NCI-H1694 treated with DMSO at 0.1 percent for 48 hours (cell line): ENCODE measurements at regions not wholly inside any gene's neighbourhood (a gene's known extent, or its start where the extent isn't known, plus 50 kb on each side); places are given as distances from the start of the nearest gene placed in this dataset.

ENCODE experiments used
- DNase-seq: peaks from one replicate; lab custom pipeline; 2025; lab: John Stamatoyannopoulos, UW

DNA sequence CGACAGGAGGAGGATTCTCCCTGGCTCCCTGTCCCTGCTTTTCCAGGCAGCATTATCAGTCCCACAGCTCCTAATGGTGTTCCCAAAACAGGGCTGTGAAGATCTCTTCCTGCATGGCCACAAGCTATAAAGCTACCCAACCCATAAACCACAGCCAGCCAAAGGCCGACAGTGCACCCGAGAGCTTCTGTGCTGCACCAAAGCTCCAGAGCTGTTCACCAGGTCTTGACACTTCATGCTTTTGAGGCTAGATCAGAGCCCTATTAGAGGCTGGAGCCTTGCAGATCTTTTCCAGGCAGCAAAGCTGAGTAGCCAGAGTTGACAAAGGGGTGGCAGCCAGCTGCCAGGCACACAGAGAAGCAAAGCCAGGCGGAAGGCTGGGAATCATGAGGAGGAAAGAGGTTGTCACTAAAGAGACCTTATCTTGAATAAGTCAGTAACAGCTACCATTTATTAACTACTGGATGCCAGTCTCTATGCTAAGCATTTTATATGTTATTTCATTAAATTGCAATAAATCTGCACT is 180.4 kb downstream of the KATNAL1 start:
- DNase-seq = no peak

- no peak for DNase-seq
These were observed 181.8 kb downstream of the KATNAL1 start for GRCh38 chr13:30125422-30126073.

GRCh38 chr13:30124131-30124768 is 183.1 kb downstream of the KATNAL1 start:
- no peak for DNase-seq

DNA sequence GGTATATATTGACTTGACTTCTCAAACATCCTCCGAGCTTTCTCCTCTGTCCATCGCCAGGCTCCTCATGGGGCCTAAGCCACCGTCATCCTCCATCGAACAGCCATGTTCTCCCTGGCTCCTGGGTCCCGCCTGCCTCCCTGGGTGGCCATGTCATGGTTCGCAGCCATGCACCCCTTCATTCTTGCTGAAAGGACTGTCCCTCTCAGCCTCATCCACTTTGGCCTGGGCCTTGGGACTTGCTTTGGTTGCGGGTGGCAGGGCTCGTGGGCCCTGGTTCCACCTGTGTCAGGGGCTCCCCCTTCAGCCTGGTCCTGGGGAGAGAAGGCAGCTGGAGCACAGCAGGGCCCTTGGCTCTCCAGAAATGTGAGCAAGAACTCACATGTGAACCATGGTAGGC is 183.8 kb downstream of the KATNAL1 start:
- DNase-seq = no peak

- no peak for DNase-seq
These were observed 185.7 kb downstream of the KATNAL1 start for GRCh38 chr13:30121666-30122065.

- DNase-seq = no peak
These were observed 186.1 kb downstream of the KATNAL1 start for GRCh38 chr13:30121244-30121643.

DNA sequence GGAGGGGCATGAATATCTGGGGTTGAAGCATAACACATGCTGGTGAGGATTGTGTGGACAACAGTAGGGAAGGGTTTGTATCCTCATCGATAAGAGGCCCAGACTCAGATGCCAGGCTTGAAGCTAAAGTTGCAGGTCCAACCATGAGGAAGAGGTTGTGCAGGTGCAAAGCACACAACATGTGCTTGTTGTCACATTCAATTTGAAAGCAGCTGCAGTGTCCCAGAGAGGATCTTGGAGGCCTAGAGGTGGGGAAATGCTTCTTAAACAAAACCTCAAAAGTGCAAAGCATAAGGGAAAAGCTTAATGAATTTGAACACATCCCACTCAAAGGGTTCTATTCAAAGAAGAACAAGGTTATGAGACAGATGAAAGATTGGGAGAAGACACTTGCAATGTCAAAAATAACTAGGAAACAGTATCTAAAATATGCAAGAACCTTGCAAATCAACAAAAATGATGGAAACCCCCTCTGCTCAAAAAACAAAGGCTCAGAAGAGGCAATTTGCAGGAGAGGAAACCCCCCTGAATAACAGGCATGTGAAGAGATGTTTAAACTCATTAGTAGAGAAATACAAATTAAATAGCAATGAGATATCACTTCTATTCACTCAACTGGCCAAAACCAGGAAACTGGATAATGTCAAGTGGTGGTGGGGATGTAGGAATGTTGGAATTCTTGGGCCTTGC is 187.1 kb downstream of the KATNAL1 start:
- no peak for DNase-seq

DNA sequence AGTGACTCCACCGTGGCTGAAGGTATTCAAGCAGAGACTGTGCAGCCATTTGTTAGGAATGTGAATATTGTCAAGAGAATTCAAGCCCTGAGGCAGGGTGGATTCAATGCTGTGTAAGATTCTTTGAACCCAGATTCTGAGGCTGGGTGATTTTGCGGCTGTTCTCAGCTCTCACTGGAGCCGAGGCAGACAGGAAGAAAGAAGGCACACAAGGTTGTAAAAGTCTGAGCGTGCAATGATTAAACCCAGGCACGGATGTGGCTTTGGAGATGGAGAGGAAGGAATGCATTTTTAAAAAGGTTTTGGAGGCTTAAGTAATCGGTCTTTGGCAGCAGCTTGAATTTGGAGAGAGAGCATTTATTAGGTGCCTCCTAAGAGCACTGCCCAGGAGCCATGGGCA is 187.9 kb downstream of the KATNAL1 start:
- DNase-seq = no peak

- no peak for DNase-seq
These were observed 191.0 kb downstream of the KATNAL1 start for GRCh38 chr13:30116379-30116778.

- DNase-seq = no peak
These were observed 192.1 kb downstream of the KATNAL1 start for GRCh38 chr13:30115257-30115600.

GRCh38 chr13:30114571-30115256 is 192.6 kb downstream of the KATNAL1 start:
- peak; percentile 62 for DNase-seq

DNA sequence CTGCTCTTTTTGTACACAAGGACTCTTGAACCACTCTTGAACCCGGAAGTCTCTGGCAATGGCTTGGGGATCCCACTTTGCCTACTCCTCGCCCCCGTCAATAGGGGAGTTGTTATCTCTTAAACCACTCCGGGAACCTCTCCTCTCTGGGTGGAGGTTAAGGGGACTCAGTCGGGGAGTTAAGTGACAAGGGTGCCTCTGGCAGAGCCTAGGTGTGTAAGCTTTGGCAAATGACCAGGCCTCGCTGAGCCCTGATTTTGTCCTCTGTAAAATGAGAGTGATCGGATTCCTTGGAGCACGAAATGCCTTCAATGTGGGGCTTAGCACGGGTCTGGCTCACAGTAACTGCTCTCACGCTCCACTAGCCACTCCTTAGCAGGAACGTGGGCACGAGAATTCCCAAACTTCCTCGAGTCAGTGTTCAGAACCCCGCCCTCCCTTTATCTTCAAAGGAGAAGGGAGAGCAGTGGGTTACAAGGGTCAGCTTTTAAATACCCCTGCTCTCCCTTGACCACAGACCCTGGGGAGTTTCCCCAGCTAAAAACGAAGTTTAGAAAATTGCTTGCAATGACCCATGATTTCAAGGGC is 193.3 kb downstream of the KATNAL1 start:
- no peak for DNase-seq

- no peak for DNase-seq
These were observed 193.8 kb downstream of the KATNAL1 start for GRCh38 chr13:30113551-30113950.

- peak; percentile 76 for DNase-seq
These were observed 194.5 kb downstream of the KATNAL1 start for GRCh38 chr13:30112602-30113435.

DNA sequence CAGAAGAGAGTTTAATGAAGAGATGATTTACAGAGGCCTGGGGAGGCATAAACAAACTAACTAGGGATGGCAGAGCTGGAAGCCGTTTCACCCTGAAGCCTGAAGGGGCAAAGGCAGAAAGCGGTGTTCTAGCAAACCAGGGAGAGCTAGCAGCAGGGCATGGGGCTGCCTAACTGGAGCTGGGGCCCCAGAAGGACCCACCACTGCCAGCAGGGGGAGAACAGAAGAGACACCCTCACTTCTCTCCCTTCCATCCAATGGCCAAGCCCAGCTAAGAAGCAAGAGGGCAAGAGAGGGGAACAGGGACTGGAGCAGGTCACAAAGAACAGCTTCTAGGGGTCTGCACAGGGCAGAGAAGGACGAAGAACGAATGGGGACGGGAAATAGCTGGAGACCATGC is 195.5 kb downstream of the KATNAL1 start:
- no peak for DNase-seq

DNA sequence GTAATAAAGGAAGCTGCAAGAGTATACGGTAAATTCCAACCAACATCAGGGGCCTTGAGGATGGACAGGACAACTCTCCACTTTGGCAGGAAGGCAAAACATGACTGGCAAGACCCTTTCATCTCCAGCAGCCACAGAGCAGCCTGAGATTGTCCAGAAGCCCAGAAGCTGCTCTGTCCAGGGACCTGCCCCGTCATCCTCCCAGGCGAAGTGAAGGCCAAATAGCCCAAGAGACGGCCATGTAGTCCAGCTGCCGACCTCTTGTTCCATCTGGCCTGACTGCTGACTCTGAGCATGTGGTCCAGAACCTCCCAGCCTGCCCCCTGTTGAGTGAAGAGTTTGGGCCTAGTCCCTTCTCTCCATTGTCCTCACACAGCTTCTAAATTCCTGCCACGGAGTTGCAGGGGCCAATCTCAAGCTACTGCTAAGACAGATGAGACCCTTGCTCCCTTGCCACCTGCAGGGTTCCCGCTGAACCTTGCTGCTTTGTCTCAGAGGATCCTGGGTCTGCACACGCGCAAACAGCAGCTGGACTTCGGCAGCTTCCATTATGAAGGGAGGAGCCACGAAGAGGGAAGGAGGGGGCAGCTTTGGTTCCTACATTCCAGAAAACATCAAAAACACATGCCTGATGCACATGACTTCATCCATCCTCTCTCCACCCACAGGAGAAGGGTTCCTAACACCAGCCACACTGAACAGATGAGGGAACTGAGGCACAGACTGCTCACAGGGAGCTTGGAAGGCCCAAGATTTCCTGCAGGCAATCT is 196.9 kb downstream of the KATNAL1 start:
- DNase-seq = no peak

DNA sequence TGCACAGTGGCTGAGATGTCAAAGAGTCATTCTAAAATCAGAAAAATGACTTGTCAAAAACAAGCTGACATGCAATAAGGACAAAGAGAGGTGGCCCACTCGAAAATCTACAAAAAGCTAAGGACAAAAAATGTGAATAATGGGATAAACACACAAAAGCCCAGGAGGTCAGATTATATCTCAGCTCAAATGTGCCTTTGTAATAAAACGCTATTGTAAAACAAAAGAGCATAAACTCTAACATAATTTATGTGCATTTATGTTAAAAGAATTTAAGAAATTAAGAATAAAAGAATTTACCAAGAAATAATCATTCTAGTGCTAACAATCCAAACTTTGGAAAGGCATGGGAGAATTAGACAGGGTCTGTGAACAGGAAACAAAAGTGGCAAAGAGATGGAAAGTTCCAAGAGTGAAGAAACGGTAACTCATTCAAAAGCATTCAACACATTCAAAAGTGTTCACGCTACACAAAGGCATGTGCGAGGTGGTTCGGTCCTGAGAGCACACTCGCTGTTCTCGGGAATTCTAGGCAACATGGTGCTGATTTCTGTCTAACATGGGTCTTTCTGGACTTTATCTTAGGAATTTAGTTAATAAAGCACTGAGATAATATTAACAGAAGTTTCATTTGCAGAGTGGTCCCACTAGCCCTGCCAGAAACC is 197.7 kb downstream of the KATNAL1 start:
- no peak for DNase-seq

DNA sequence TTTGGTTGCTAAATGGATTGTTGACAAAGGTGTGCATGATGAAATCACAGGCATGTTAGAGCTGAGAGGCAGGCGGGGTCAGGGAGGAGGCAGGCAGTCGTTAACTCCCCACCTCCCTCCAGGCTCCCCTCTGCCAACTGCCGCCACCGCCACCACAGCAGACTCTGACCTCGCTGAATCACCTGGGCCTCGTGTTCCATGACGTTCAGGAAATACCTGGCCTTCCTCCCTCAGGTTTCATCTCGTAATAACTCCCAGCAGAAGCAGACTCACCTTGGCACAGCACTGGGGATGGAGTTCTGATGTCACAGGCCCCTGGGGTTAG is 198.5 kb downstream of the KATNAL1 start:
- DNase-seq = no peak

GRCh38 chr13:30108216-30108912 is 199.0 kb downstream of the KATNAL1 start:
- no peak for DNase-seq
